ENCODE measurements at regions not wholly inside any gene's neighbourhood (a gene's known extent, or its start where the extent isn't known, plus 50 kb on each side); places are given as distances from the start of the nearest gene placed in this dataset.

DNA sequence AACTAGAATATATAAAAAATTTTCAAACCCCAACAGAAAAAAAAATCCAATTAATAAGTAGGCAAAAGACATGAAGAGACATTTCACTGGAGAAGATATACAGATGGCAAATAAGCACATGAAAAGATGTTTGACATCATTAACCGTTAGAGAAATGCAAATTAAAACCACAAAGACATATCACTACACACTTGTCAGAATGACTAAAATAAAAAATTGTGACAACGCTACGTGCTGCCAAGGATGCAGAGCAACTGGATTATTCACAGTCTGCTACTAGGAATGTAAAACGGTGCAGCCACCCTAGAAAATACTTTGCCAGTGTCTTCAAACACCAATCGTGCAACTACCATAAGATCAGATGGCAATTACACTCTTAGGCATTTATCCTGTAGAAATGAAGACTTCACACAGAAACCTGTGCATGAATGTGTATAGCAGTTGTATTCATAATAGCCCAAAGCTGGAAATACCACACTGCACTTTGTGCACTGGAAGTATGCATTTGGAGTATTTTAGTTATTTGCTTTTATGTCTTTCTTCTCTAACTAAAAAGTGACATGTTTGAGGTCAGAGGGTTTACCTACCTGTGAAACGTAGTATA, 75.3 kb upstream of the PALMD start:
- DNase-seq (ENCODE audit: low read depth), result no peak

DNA sequence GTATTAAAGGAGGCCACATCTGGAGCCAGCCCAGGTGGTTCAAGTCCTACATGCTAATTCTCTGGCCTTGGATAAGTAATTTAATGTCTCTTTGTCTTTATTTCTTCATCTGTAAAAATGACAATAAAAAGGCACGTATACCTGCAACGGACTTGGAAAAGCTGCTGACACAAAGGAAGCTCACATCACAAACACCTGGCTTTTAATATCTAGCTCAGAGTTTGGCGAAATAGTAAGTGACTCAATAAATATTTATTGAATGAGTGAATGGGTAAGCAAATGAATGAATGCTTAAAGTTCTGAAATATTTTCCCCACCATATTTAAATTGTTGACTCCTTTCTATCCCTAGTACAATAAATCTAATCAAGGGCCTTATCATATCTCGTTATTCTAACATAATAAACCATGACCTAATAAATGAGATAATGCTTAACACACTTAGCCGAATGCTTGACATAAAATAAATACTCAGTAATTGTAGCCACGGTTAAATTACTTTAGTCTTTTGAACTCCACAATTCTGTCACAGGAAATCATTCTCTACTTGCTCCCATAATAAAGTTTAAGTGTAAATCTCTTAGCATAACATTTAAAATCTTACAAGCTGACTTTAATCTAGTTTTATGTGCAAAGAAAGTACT, 74.7 kb upstream of the PALMD start:
- no peak for DNase-seq (ENCODE audit: low read depth)

DNA sequence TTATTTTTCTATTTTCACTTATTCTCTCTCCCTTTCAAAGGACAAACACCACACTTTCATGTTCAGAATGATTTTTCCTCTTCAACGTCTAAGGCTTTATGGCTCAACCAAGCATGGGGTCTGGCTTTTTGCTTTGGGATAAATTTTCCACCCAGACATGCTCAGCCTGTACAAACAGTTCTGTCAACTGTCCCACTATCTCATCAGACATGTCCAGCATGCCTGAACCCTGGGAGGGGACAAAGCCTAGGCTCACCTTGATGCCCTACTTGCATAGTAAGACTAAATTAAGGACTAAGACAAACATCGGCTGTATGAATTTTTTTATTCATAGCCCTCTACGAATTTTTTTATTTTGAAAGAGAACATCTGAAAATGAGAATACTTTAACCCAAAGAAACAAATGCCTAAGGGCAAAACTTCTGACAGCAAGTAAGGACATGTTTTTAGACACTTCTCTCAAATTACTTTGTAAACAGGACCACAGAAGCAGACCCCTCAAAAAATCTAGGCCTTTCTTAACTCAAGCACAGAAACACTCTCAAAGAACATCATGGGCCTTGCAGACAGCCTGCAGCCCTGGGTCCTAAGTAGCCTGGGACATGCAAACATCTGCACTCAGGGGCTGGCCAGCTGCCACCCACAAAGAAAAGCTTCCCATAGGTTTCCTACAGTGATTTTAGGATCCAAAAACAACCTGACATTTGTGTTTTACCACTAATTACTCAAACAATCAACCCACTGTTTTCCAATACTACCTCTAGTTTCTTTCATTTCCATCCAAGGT, 72.3 kb upstream of the PALMD start:
- DNase-seq (ENCODE audit: low read depth), result no peak

- DNase-seq (ENCODE audit: low read depth), result no peak
Observed at GRCh38 chr1:99577313-99577712, 68.6 kb upstream of the PALMD start.

- DNase-seq (ENCODE audit: low read depth), result no peak
Observed at GRCh38 chr1:99579691-99580172, 66.2 kb upstream of the PALMD start.

GRCh38 chr1:99580451-99580850, 65.5 kb upstream of the PALMD start:
- DNase-seq (ENCODE audit: low read depth), result peak; percentile 36

DNA sequence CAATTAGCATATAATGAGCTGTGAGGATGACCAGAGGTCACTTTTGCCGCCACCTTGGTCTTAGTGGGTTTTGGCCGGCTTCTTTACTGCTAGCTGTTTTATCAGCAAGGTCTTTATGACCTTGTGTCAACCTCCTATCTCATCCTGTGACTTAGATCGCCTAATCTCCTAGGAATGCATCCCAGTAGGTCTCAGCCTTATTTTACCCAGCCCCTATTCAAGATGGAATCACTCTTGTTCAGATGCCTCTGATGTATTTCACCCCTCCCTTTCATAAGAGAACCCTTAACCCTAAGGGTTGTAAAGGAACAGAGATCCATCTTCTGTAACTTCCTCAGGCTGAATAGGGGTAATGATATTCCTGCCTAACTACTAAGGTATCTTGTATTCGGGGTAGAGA, 58.9 kb upstream of the PALMD start:
- no peak for DNase-seq (ENCODE audit: low read depth)

DNA sequence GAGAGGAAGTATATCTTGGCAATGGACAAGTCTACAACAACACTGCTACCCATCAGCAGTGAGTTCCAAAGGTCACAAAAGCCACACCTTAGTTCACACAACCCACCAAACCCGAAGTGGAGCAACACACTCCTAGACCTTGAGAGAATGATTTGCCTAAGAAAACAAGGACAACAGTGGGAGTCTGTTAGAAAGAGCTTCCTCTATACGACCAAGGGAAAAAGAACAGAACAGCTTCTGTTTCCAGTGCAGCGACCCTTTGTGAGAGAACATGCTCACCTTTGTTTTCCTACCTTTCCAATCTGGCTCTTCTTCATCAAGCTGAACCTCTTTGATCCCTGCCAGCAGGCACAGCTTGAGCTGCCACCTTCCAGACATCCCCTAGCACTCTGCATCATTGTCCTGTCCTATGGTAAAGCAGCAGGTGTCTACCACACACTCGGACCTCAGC, 56.7 kb upstream of the PALMD start:
- no peak for DNase-seq (ENCODE audit: low read depth)

DNA sequence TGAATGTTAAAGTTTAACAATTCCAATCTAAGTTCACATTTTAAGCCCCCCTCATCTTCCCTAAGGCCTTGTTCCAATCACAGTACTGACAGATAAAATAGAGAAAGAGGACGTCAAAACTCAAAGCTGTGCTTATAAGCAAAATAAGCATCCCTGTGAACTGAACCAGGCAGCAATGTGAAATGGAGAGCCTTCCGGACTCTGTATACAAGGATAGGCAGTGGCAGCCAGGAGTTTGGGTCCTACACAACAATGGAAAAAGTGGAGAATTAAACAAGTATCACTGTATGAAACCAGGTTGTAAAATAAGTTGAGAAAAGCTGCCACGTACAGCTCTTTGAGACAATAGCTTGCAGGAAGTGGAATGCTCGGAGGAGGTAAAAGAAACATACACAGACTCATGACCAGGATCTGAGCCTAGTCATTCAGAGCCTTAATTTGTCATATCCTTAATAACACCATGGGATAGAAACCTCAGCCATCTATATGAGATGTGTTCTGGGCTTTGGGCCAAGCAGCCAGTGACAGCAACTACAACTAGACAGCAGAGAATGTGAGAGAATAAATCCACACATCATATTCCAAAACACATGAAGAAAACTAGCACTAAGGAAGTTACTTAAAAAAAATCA, 55.2 kb upstream of the PALMD start:
- DNase-seq (ENCODE audit: low read depth), result peak; percentile 92

- DNase-seq (ENCODE audit: low read depth), result no peak
Observed at GRCh38 chr1:99591886-99592285, 54.0 kb upstream of the PALMD start.

DNA sequence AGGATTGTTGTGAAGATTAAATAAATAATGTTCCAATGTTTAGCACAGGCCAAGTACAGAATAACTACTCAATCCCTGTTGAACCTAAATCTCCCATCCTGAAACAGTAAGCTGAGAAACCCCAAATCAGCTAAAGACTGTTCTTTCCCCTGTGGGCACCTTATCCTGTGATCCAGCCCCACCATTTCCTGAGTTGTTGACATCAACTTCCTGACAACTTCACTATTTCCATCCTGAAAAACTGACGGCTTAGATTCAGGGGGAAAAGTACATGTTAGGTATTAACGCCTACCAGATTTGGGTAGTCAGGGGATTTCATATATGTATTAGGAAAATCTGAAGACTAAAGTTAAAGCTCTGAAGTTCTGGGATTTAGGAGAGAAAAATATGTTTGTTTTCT, 51.7 kb upstream of the PALMD start:
- no peak for DNase-seq (ENCODE audit: low read depth)

GRCh38 chr1:99595041-99595440, 50.9 kb upstream of the PALMD start:
- no peak for DNase-seq (ENCODE audit: low read depth)

DNA sequence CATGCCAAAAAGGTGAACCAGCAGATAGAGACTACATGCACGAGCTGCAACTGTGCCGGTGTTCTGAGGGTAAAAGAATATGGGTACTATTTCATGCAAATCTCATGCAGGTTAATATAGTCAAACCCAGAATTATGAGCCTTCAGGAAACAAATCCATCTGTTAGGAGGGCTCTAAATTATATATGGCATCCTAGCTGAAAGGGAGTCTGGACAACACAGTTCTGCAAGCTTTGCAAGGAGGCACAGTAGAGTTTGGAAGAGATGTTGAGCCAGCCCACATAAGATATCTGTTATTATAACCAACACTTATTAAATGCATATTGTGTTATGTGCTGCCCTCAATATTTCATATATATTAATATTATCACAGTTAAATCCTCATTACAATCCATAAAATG, 50.5 kb upstream of the PALMD start:
- DNase-seq (ENCODE audit: low read depth), result no peak
